ENCODE measurements at regions not wholly inside any gene's neighbourhood (a gene's known extent, or its start where the extent isn't known, plus 50 kb on each side); places are given as distances from the start of the nearest gene placed in this dataset.

DNA sequence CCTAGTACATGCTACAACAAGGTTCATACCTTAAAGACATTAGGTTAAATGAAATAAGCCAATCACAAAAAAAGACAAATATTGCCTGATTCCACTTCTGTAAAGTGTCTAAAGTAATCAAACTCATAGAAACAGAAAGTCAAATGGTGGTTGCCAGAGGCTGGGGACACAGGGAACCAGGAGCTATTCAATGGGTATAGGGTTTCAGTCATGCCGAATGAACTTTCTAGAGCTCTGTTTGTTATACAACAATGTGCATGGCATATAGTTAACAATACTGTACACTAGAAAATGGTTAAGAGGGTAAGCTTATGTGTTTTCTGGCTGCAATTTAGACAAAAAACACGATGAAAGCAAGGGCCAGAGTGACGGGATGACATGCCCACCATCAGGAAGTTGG, 70.8 kb upstream of the EGFLAM start:
- DNase-seq (ENCODE audit: extremely low spot score) = no peak
- intact Hi-C loops (cut with DNase I) = no loop called here
- Histone ChIP-seq H3K9me3 (no peaks in the 10 kb centered on the region), H3K27ac (replicated peaks in 1 of 4) (no peak overlapping the region), H3K36me3 (no peaks in the 10 kb centered on the region), H3K4me3 (no peak overlapping the region), H3K4me1 (no peaks in the 10 kb centered on the region), H3K27me3 (no peaks in the 10 kb centered on the region)
- no peak for TF ChIP-seq POLR2AphosphoS5 (IDR thresholded peaks at IDR 0.05)
- TF ChIP-seq POLR2A (IDR thresholded peaks at IDR 0.05; ENCODE audit: low read depth) = no peak
- no peak for TF ChIP-seq EP300 (IDR thresholded peaks at IDR 0.05)
- TF ChIP-seq CTCF (IDR thresholded peaks at IDR 0.05) = no peak
- WGBS = 76% methylated on average over 3 of the region's 3 CpGs

- Histone ChIP-seq H3K4me3 (no peak overlapping the region), H3K27ac (replicated peaks in 1 of 4) (no peak overlapping the region), H3K36me3 (no peaks in the 10 kb centered on the region), H3K4me1 (no peaks in the 10 kb centered on the region), H3K9me3 (no peaks in the 10 kb centered on the region), H3K27me3 (no peaks in the 10 kb centered on the region)
- WGBS = 81% methylated on average over 3 of the region's 3 CpGs
- intact Hi-C loops (cut with DNase I) = no loop called here
- no peak for DNase-seq (ENCODE audit: extremely low spot score)
- TF ChIP-seq POLR2AphosphoS5 (IDR thresholded peaks at IDR 0.05) (no peak), POLR2A (IDR thresholded peaks at IDR 0.05; ENCODE audit: low read depth) (no peak), CTCF (IDR thresholded peaks at IDR 0.05) (no peak), EP300 (IDR thresholded peaks at IDR 0.05) (no peak)
Observed at GRCh38 chr5:38184627-38185026, 73.7 kb upstream of the EGFLAM start.

GRCh38 chr5:38182991-38183390, 75.4 kb upstream of the EGFLAM start:
- H3K9me3 ChIP-seq = no peaks in the 10 kb centered on the region
- no peak overlapping the region for H3K27ac ChIP-seq (replicated peaks in 1 of 4)
- no peaks in the 10 kb centered on the region for H3K27me3 ChIP-seq
- no peak for DNase-seq (ENCODE audit: extremely low spot score)
- no peaks in the 10 kb centered on the region for H3K4me1 ChIP-seq
- no peak for TF ChIP-seq POLR2AphosphoS5 (IDR thresholded peaks at IDR 0.05)
- TF ChIP-seq POLR2A (IDR thresholded peaks at IDR 0.05; ENCODE audit: low read depth) = no peak
- no peak for TF ChIP-seq CTCF (IDR thresholded peaks at IDR 0.05)
- no peak for TF ChIP-seq EP300 (IDR thresholded peaks at IDR 0.05)
- intact Hi-C loops (cut with DNase I) = no loop called here
- no peaks in the 10 kb centered on the region for H3K36me3 ChIP-seq
- WGBS = 90% methylated on average over 7 of the region's 7 CpGs
- no peak overlapping the region for H3K4me3 ChIP-seq

DNA sequence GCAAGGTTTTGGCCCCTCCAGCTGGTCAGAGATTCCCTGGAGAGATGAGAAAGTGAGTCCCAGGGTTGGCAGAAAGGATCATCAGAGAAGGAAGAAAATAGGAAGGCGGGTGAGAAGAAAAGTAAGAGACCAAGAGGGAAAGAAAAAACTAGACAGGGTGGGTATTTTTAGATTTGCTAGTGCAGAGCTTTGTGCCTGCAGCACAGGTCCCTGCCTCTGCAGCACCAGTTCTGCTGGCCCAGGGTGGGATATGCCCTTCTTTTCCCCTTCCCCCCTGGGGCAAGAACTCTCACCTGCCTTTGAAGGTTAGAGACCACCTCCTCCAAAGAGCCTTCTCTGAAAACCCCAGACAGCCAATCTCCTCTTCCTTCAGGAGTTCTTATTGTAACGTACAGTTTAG, 90.3 kb upstream of the EGFLAM start:
- no peak for TF ChIP-seq CTCF (IDR thresholded peaks at IDR 0.05)
- no peak for TF ChIP-seq POLR2A (IDR thresholded peaks at IDR 0.05; ENCODE audit: low read depth)
- no peak for TF ChIP-seq EP300 (IDR thresholded peaks at IDR 0.05)
- no peak for TF ChIP-seq POLR2AphosphoS5 (IDR thresholded peaks at IDR 0.05)
- no peak for DNase-seq (ENCODE audit: extremely low spot score)
- intact Hi-C loops (cut with DNase I) = no loop called here
- Histone ChIP-seq H3K9me3 (no peaks in the 10 kb centered on the region), H3K4me3 (no peak overlapping the region), H3K4me1 (no peaks in the 10 kb centered on the region), H3K27ac (replicated peaks in 1 of 4) (no peak overlapping the region), H3K36me3 (no peaks in the 10 kb centered on the region), H3K27me3 (no peaks in the 10 kb centered on the region)
- WGBS = 80% methylated on average over 2 of the region's 2 CpGs

- 54% methylated on average over 12 of the region's 12 CpGs for WGBS
- DNase-seq (ENCODE audit: extremely low spot score) = no peak
- intact Hi-C loops (cut with DNase I) = no loop called here
- TF ChIP-seq EP300 (IDR thresholded peaks at IDR 0.05) (no peak), POLR2A (IDR thresholded peaks at IDR 0.05; ENCODE audit: low read depth) (no peak), POLR2AphosphoS5 (IDR thresholded peaks at IDR 0.05) (no peak), CTCF (IDR thresholded peaks at IDR 0.05) (no peak)
- Histone ChIP-seq H3K4me3 (no peak overlapping the region), H3K9me3 (no peaks in the 10 kb centered on the region), H3K36me3 (no peaks in the 10 kb centered on the region), H3K4me1 (no peaks in the 10 kb centered on the region), H3K27me3 (no peaks in the 10 kb centered on the region), H3K27ac (replicated peaks in 1 of 4) (no peak overlapping the region)
Observed at GRCh38 chr5:38167562-38167996, 90.8 kb upstream of the EGFLAM start.
